Endothelial cell of umbilical vein (primary cell): ENCODE measurements at regions not wholly inside any gene's neighbourhood (a gene's known extent, or its start where the extent isn't known, plus 50 kb on each side); places are given as distances from the start of the nearest gene placed in this dataset.

Experiments used
- BruUV-seq: library from RNA; stranded (reverse); fragments of 400-500 nt; replicated peaks from 2 replicates; lab custom pipeline; 2021; lab: Mats Ljungman, UMichigan
- CTCF ChIA-PET: fragments of 300-600, 350-600 bp; sonication (Branson Sonifier 250); formaldehyde crosslinking; loops from one replicate; lab custom pipeline; 2021; ENCODE audit warnings: antibody characterized with exemption, inconsistent platforms; lab: Charles Lee
- POLR2A ChIA-PET: fragments of 300-600, 350-600 bp; sonication (Branson Sonifier 250); formaldehyde crosslinking; loops from one replicate; lab custom pipeline; 2021; ENCODE audit warnings: antibody characterized with exemption, inconsistent platforms; lab: Charles Lee
- DNase-seq: peaks from one replicate; pipeline ENCODE4 v3.0.0-alpha.2; 2011; ENCODE audit warnings: low read depth, low spot score
- FAIRE-seq: peaks from 2 replicates; lab custom pipeline; 2011; peaks lifted over from hg19 to GRCh38; lab: Jason Lieb, UNC
- H2AFZ ChIP-seq: 2 replicates; pipeline ENCODE4 v1.6.0; 2012; ENCODE audit warnings: low read depth, low read length, control low read depth, inconsistent platforms
- H3K27ac ChIP-seq: 2 replicates; pipeline ENCODE4 v1.5.1; 2011; ENCODE audit warnings: low read depth, mild to moderate bottlenecking, control low read depth, low read length, moderate library complexity; ENCODE audit not compliant: insufficient read depth
- H3K27me3 ChIP-seq, 2 experiments: 2 replicates each; pipeline versions ENCODE4 v1.6.0 to v1.6.1; 2011; ENCODE audit warnings: low read length in 2 of 2, mixed read lengths in 1 of 2; ENCODE audit not compliant: control insufficient read depth in 2 of 2, insufficient read depth in 2 of 2
- H3K36me3 ChIP-seq, 2 experiments: 2 replicates in 1 of 2; 3 replicates in 1 of 2; pipeline ENCODE4 v1.5.1; 2011; ENCODE audit warnings: low read length in 2 of 2, mild to moderate bottlenecking in 1 of 2, moderate library complexity in 1 of 2; ENCODE audit not compliant: control insufficient read depth in 2 of 2, insufficient read depth in 2 of 2; ENCODE audit errors: extremely low read depth in 1 of 2
- H3K4me1 ChIP-seq: 3 replicates; pipeline ENCODE4 v1.5.1; 2011; ENCODE audit warnings: mild to moderate bottlenecking, low read length; ENCODE audit not compliant: control insufficient read depth, insufficient read depth; ENCODE audit errors: extremely low read depth
- H3K4me2 ChIP-seq: 2 replicates; pipeline ENCODE4 v1.6.1; 2011; ENCODE audit warnings: low read length, control low read depth, mixed read lengths; ENCODE audit not compliant: insufficient read depth
- H3K4me3 ChIP-seq, 3 experiments: fragments of 200-600 bp in 1 of 3; sonication (generic), shearing (Covaris generic) in 1 of 3; replicated peaks in 1 of 3; 2 replicates each; pipeline ENCODE4 v1.5.1; 2011 to 2016; ENCODE audit warnings: control low read depth in 3 of 3, low read length in 3 of 3, mild to moderate bottlenecking in 2 of 3, inconsistent platforms in 1 of 3, low read depth in 1 of 3, moderate library complexity in 1 of 3; ENCODE audit not compliant: insufficient read depth in 1 of 3
- H3K79me2 ChIP-seq: 2 replicates; pipeline ENCODE4 v1.6.0; 2012; ENCODE audit warnings: low read length, inconsistent platforms; ENCODE audit not compliant: control insufficient read depth, insufficient read depth
- H3K9ac ChIP-seq: replicated peaks from 2 replicates; pipeline ENCODE3; 2011; ENCODE audit warnings: low read length, control low read depth; ENCODE audit not compliant: insufficient read depth; ENCODE audit errors: extremely low read depth
- H3K9me1 ChIP-seq: replicated peaks from 3 replicates; pipeline ENCODE4 v1.6.0; 2011; ENCODE audit warnings: mild to moderate bottlenecking, low read length; ENCODE audit not compliant: control insufficient read depth, insufficient read depth; ENCODE audit errors: extremely low read depth
- H3K9me3 ChIP-seq: replicated peaks from 2 replicates; pipeline ENCODE4 v1.5.1; 2012; ENCODE audit warnings: low read length, inconsistent platforms; ENCODE audit not compliant: control insufficient read depth, insufficient read depth
- H4K20me1 ChIP-seq: replicated peaks from 2 replicates; pipeline ENCODE3; 2011; ENCODE audit warnings: mild to moderate bottlenecking, low read length; ENCODE audit not compliant: control insufficient read depth, insufficient read depth; ENCODE audit errors: extremely low read depth
- CTCF ChIP-seq, 2 donors: IDR thresholded peaks; 1 replicate in 1 of 2; 2 replicates in 1 of 2; pipeline ENCODE4 v1.5.1; 2011; ENCODE audit warnings: low read length in 2 of 2, mild to moderate bottlenecking in 2 of 2, moderate library complexity in 2 of 2, control low read depth in 1 of 2, inconsistent platforms in 1 of 2, low read depth in 1 of 2; ENCODE audit not compliant: insufficient read depth in 1 of 2; ENCODE audit errors: extremely low read depth in 1 of 2
- EZH2 ChIP-seq: IDR thresholded peaks from 2 replicates; pipeline ENCODE4 v1.6.1; 2012; ENCODE audit warnings: borderline replicate concordance, low read depth, mild to moderate bottlenecking, moderate library complexity, low read length, inconsistent platforms; ENCODE audit not compliant: severe bottlenecking
- FOS ChIP-seq: IDR thresholded peaks from 2 replicates; pipeline ENCODE4 v1.6.1; 2011; ENCODE audit warnings: mild to moderate bottlenecking, low read length, moderate library complexity, borderline replicate concordance; ENCODE audit not compliant: insufficient read depth
- GATA2 ChIP-seq: IDR thresholded peaks from 2 replicates; pipeline ENCODE4 v1.7.0; 2011; ENCODE audit warnings: low read depth, mild to moderate bottlenecking, moderate library complexity, mixed read lengths, low read length; ENCODE audit not compliant: insufficient read length, insufficient read depth
- JUN ChIP-seq: IDR thresholded peaks from 2 replicates; pipeline ENCODE4 v1.6.1; 2011; ENCODE audit warnings: borderline replicate concordance, low read depth; ENCODE audit not compliant: insufficient read length, insufficient read depth
- MYC ChIP-seq: IDR thresholded peaks from one replicate; pipeline ENCODE4 v1.6.1; 2011; ENCODE audit warnings: mild to moderate bottlenecking, low read depth, low read length
- POLR2A ChIP-seq: IDR thresholded peaks from 2 replicates; pipeline ENCODE4 v1.6.1; 2012; ENCODE audit warnings: low read depth, mild to moderate bottlenecking, control low read depth, low read length
- POLR2AphosphoS5 ChIP-seq: IDR thresholded peaks from 2 replicates; pipeline ENCODE4 v1.6.1; 2012; ENCODE audit warnings: low read depth, mild to moderate bottlenecking, control low read depth, low read length, moderate library complexity; ENCODE audit not compliant: insufficient read depth
- dilution Hi-C: fragments of 300-500 bp; cut with MboI; formaldehyde crosslinking; loops from one replicate; pipeline ENCODE4 v1.15.0; 2019; ENCODE audit warnings: low sequenced_read_pairs; ENCODE audit not compliant: extremely low pct_ligation_motif_present
- intact Hi-C: fragments of 100-400 bp; cut with micrococcal nuclease; formaldehyde crosslinking; loops from one replicate; pipeline ENCODE4 v1.10.0; 2022
- TF ChIP-seq, protein P1 (sequence below): IDR thresholded peaks from 2 replicates; pipeline ENCODE4 v1.6.1; 2011; ENCODE audit not compliant: insufficient read depth, insufficient read length

- no peak for DNase-seq
- POLR2A ChIA-PET, result no interaction called here
- H3K79me2 ChIP-seq, result no peaks in the 10 kb centered on the region
- H3K36me3 ChIP-seq, result no peaks in the 10 kb centered on the region
- TF ChIP-seq, protein P1, sequence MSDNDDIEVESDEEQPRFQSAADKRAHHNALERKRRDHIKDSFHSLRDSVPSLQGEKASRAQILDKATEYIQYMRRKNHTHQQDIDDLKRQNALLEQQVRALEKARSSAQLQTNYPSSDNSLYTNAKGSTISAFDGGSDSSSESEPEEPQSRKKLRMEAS, result no peak
- TF ChIP-seq MYC (no peak), GATA2 (no peak), POLR2AphosphoS5 (no peak), CTCF (IDR thresholded peaks at IDR 0.05; ENCODE audit: extremely low read depth in 1 of 2, insufficient read depth in 1 of 2, low read depth in 1 of 2, low read length in 2 of 2) (no peak), JUN (no peak), POLR2A (no peak)
- BruUV-seq, result no TSS peak
- H3K4me3 ChIP-seq, result no peak overlapping the region
- H4K20me1 ChIP-seq, result no peaks in the 10 kb centered on the region
- no peak overlapping the region for H3K27ac ChIP-seq
- no peaks in the 10 kb centered on the region for H3K9me3 ChIP-seq
- intact Hi-C loops (no loop called here), dilution Hi-C loops (no loop called here)
- H3K4me2 ChIP-seq, result no peak overlapping the region
- no peak overlapping the region for H3K9ac ChIP-seq
- CTCF ChIA-PET, result no interaction called here
- no peak for FAIRE-seq
- H3K9me1 ChIP-seq, result no peaks in the 10 kb centered on the region
- no peaks in the 10 kb centered on the region for H3K4me1 ChIP-seq
- peaks cover 0 to 1% of the 10 kb centered on the region in 2 experiments for H3K27me3 ChIP-seq
- no peak overlapping the region for H2AFZ ChIP-seq
These were observed 123.2 kb upstream of the GLI2 start for GRCh38 chr2:120612471-120612870.

- Histone ChIP-seq H3K9me1 (no peaks in the 10 kb centered on the region), H3K4me3 (no peak overlapping the region), H3K9me3 (no peaks in the 10 kb centered on the region), H3K79me2 (no peaks in the 10 kb centered on the region), H4K20me1 (no peaks in the 10 kb centered on the region), H3K4me2 (no peak overlapping the region), H3K27ac (no peak overlapping the region), H2AFZ (no peak overlapping the region), H3K9ac (no peak overlapping the region), H3K4me1 (no peaks in the 10 kb centered on the region), H3K36me3 (no peaks in the 10 kb centered on the region), H3K27me3 (peaks cover 0 to 1% of the 10 kb centered on the region in 2 experiments)
- TF ChIP-seq FOS, result no peak
- no peak for TF ChIP-seq JUN
- TF ChIP-seq POLR2A, result no peak
- TF ChIP-seq POLR2AphosphoS5, result no peak
- TF ChIP-seq MYC, result no peak
- TF ChIP-seq GATA2, result no peak
- TF ChIP-seq, protein P1, result no peak
- no peak for TF ChIP-seq CTCF (IDR thresholded peaks at IDR 0.05; ENCODE audit: extremely low read depth in 1 of 2, insufficient read depth in 1 of 2, low read depth in 1 of 2, low read length in 2 of 2)
- TF ChIP-seq EZH2, result no peak
- ChIA-PET POLR2A (no interaction called here), CTCF (no interaction called here)
- DNase-seq, result no peak
- intact Hi-C loops (no loop called here), dilution Hi-C loops (no loop called here)
- BruUV-seq, result no TSS peak
- FAIRE-seq, result no peak
These were observed 122.7 kb upstream of the GLI2 start for GRCh38 chr2:120612931-120613330.
